ENCODE measurements at regions not wholly inside any gene's neighbourhood (a gene's known extent, or its start where the extent isn't known, plus 50 kb on each side); places are given as distances from the start of the nearest gene placed in this dataset.

- no peaks in the 10 kb centered on the region for H3K9me3 Mint-ChIP-seq
- no peak for TF ChIP-seq CTCF (IDR thresholded peaks at IDR 0.05; ENCODE audit: unreplicated experiment in 3 of 3)
- no peaks in the 10 kb centered on the region for H3K36me3 Mint-ChIP-seq (ENCODE audit: low read depth)
- H3K27me3 Mint-ChIP-seq (ENCODE audit: low read depth), result peaks cover 11% of the 10 kb centered on the region
- H3K4me3 Mint-ChIP-seq, result no peak overlapping the region
- no peak overlapping the region for H3K27ac Mint-ChIP-seq
- H3K4me1 Mint-ChIP-seq, result no peaks in the 10 kb centered on the region
Observed at GRCh38 chr22:48154943-48155240, 1392.4 kb downstream of the TBC1D22A start.

GRCh38 chr22:48154169-48154942 is 1391.9 kb downstream of the TBC1D22A start:
- Mint-ChIP-seq H3K4me3 (no peak overlapping the region), H3K9me3 (no peaks in the 10 kb centered on the region), H3K27ac (no peak overlapping the region), H3K36me3 (ENCODE audit: low read depth) (no peaks in the 10 kb centered on the region), H3K27me3 (ENCODE audit: low read depth) (peaks cover 11% of the 10 kb centered on the region), H3K4me1 (no peaks in the 10 kb centered on the region)
- TF ChIP-seq CTCF (IDR thresholded peaks at IDR 0.05; ENCODE audit: unreplicated experiment in 3 of 3), result no peak

GRCh38 chr22:48153726-48154125 is 1391.3 kb downstream of the TBC1D22A start:
- Mint-ChIP-seq H3K36me3 (ENCODE audit: low read depth) (no peaks in the 10 kb centered on the region), H3K9me3 (no peaks in the 10 kb centered on the region), H3K27ac (no peak overlapping the region)

GRCh38 chr22:48152916-48153315 is 1390.5 kb downstream of the TBC1D22A start:
- no peaks in the 10 kb centered on the region for H3K4me1 Mint-ChIP-seq
- TF ChIP-seq CTCF (IDR thresholded peaks at IDR 0.05; ENCODE audit: unreplicated experiment in 3 of 3), result no peak
- H3K4me3 Mint-ChIP-seq, result no peak overlapping the region
- H3K9me3 Mint-ChIP-seq, result no peaks in the 10 kb centered on the region
- no peaks in the 10 kb centered on the region for H3K36me3 Mint-ChIP-seq (ENCODE audit: low read depth)
- no peak overlapping the region for H3K27ac Mint-ChIP-seq
- H3K27me3 Mint-ChIP-seq (ENCODE audit: low read depth), result peaks cover 14% of the 10 kb centered on the region

More at GRCh38 chr22:48153726-48154125, 1391.3 kb downstream of the TBC1D22A start:
- H3K4me3 Mint-ChIP-seq, result no peak overlapping the region
- TF ChIP-seq CTCF (IDR thresholded peaks at IDR 0.05; ENCODE audit: unreplicated experiment in 3 of 3), result no peak
- peaks cover 15% of the 10 kb centered on the region for H3K27me3 Mint-ChIP-seq (ENCODE audit: low read depth)
- no peaks in the 10 kb centered on the region for H3K4me1 Mint-ChIP-seq

GRCh38 chr22:48152164-48152775 is 1389.8 kb downstream of the TBC1D22A start:
- Mint-ChIP-seq H3K27me3 (ENCODE audit: low read depth) (peaks cover 9% of the 10 kb centered on the region), H3K4me1 (no peaks in the 10 kb centered on the region), H3K27ac (no peak overlapping the region), H3K4me3 (no peak overlapping the region), H3K9me3 (no peaks in the 10 kb centered on the region), H3K36me3 (ENCODE audit: low read depth) (no peaks in the 10 kb centered on the region)
- TF ChIP-seq CTCF (IDR thresholded peaks at IDR 0.05; ENCODE audit: unreplicated experiment in 3 of 3), result no peak

GRCh38 chr22:48151641-48152040 is 1389.2 kb downstream of the TBC1D22A start:
- TF ChIP-seq CTCF (IDR thresholded peaks at IDR 0.05; ENCODE audit: unreplicated experiment in 3 of 3), result no peak
- H3K27ac Mint-ChIP-seq, result no peak overlapping the region
- H3K4me3 Mint-ChIP-seq, result no peak overlapping the region
- no peaks in the 10 kb centered on the region for H3K4me1 Mint-ChIP-seq
- no peaks in the 10 kb centered on the region for H3K9me3 Mint-ChIP-seq
- H3K36me3 Mint-ChIP-seq (ENCODE audit: low read depth), result no peaks in the 10 kb centered on the region
- H3K27me3 Mint-ChIP-seq (ENCODE audit: low read depth), result peaks cover 16% of the 10 kb centered on the region

All from nephron (organoid).